ENCODE measurements at regions not wholly inside any gene's neighbourhood (a gene's known extent, or its start where the extent isn't known, plus 50 kb on each side); places are given as distances from the start of the nearest gene placed in this dataset.
A peak's percentile ranks its signal among the peaks of the same experiment; 100 is the strongest.
"Not testable (repeated sequence)": the region's sequence is repeated elsewhere in the genome, so short reads cannot be mapped to it uniquely, and the experiment has no call there.

DNA sequence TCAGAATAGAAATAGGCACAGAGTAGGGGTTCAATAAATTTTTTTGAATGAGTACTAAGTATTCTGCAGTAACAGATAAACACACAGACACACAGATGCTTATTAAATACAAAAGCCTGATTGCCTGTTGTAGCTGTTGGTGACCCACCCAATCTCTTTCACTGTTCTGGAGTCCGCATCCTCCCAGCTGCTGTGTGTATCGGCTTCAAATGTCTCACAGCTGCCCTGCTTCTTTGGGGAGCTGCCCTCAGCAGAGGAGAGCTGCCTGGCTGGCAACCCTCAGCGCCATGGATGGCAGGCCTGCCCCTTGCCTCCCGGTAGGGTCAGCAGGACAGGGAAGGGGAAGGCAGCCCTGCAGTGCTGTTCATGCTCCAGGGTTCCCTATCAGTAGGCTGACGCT, 50.5 kb upstream of the PRNP start:
- DNase-seq, result no peak

DNA sequence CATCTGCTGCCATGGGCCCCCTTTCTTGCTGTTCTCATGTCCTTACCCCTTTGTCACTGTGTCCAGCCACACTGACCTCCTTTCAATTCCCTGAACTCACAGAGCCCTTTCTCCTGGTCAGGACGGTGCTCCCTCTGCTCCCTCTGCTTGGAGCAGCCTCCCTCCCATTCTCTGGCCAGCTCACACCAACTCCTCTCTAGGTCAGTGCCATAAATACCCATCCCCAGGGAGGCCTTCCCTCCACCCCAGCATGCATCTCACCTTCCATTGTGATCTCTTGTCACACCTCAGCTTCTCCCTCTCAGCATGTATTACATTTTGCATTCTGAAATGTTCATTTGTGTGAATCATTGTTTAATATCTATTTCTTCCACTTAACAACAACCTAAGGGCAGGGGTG, 50.9 kb upstream of the PRNP start:
- no peak for DNase-seq

DNA sequence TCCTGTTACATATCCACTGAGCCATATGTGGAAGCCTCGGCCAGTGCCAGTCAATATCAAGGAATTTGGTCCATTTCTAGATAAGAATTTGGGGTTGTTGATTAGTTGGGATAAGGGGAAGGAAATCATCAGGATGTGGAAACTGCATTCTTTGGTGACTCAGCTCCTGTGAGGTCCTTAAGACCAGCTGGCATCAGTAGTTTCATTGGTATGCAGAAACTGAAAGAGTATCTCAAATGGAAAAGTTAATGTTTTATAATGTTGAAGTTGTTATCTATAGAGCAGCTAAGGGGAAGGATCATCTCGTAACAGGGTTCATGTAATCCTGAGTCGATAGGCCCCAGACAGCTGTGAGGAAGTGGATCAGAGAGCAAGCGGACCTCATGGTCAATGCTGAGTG, 52.5 kb upstream of the PRNP start:
- no peak for DNase-seq

DNA sequence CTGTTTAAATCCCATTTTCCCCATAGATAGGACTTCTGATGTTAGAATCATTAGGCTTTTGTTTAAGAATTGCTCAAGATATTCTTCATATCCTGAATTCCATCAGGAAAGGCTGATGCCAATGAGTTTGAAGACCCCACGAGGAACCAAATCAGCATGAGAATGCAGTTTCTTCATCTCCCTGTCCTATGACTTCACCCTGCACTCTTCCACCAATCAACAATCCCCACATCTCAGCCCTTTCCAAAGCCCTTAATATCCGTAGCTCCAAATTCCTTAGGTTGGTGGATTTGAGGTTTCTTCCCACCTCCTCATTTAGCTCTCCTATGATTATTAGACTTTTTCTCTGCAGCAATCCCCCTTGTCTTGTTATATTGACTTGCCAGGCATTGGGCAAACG, 52.9 kb upstream of the PRNP start:
- no peak for DNase-seq

DNA sequence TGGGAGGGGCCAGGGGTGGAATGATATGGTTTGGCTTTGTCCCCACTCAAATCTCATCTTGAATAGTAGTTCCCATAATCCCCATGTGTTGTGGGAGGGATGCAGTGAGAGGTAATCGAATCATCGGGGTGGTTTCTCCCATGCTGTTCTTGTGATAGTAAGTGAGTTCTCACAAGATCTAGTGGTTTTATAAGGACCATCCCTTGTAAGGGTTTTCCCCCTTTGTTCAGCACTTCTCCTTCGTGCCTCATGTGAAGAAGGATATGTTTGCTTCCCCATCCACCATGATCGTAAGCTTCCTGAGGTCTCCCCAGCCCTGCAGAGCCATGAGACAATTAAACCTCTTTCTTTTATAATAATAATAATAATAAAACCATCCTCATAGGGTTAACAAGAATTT, 53.4 kb upstream of the PRNP start:
- no peak for DNase-seq

DNA sequence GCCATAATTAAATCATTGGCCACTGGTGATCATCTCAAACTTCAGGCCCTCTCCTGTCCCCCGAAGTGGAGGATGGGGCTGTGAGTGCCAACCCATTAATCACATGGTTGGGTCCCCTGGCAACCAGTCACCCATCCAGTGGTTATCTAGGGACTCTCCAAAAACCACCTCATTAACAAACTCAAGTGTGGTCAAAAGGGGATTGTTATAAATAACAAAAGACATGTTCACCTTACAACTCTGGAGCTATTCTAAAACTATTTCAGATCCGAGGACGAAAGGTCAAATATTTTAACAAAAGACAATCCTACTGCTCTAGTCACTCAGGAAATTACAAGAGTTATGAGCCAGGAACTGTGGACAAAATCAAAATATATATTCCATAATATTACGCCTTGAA, 60.0 kb upstream of the PRNP start:
- DNase-seq, result no peak

DNA sequence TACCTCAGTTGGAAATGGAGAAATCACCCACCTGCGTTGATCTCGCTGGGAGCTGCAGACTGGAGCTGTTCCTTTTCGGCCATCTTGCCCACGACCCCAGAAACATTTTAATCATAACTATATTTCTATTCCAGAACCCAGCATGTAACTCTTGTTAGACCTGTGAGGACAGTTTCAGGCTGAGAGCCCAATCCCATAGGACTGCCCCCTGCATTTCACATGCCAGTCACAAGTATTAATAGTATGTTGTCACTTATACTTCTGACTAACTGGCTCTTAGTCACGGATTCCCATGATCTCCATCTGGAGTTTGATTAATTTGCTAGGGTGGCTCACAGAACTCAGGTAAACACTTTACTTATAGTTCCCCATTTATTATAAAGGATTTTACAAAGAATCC, 60.6 kb upstream of the PRNP start:
- DNase-seq, result no peak

DNA sequence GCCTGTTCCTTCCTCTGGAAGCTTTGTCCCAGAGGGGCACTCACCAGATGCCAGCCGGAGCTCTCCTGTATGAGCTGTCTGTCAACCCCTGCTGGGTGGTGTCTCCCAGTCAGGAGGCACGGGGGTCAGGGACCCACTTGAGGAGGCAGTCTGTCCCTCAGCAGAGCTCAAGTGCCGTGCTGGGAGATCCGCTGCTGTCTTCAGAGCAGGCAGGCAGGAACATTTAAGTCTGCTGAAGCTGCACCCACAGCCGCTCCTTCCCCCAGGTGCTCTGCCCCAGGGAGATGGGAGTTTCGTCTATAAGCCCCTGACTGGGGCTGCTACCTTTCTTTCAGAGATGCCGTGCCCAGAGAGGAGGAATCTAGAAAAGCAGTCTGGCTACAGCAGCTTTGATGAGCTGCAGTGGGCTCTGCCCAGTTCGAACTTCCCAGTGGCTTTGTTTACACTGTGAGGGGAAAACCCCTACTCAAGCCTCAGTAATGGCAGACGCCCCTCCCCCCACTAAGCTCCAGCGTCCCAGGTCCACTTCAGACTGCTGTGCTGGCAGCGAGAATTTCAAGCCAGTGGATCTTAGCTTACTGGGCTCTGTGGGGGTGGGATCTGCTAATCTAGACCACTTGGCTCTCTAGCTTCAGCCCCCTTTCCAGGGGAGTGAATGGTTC, 61.5 kb upstream of the PRNP start:
- not testable (repeated sequence) for DNase-seq

DNA sequence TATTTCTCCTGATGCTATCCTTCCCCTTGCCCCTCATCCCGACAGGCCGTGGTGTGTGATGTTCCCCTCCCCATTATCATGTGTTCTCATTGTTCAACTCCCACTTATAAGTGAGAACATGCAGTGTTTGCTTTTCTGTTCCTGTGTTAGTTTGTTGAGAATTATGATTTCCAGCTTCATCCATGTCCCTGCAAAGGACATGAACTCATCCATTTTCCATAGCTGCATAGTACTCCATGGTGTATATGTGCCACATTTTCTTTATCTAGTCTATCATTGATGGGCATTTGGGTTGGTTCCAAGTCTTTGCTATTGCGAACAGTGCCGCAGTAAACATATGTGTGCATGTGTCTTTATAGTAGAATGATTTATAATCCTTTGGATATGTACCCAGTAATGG, 67.1 kb upstream of the PRNP start:
- DNase-seq, result not testable (repeated sequence)

DNA sequence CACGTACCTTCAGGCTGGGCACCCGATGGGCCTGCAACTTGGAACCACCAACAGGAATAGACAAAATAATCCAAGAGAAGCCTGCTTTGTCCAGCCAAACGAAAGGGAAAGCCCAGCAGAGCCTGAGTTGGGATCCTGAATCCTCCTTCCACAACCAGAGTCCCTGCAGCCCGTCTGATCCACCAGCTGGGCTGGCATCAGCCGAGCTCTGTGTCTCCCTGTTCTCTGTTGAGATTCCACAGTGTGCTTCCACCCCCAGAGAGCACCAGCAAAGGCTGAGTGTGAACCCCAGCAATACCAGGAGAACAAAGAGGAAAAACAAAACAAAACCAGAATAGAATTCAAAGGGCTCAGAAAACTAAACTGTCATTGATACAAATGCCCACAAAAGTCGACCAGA, 68.8 kb upstream of the PRNP start:
- DNase-seq, result no peak

DNA sequence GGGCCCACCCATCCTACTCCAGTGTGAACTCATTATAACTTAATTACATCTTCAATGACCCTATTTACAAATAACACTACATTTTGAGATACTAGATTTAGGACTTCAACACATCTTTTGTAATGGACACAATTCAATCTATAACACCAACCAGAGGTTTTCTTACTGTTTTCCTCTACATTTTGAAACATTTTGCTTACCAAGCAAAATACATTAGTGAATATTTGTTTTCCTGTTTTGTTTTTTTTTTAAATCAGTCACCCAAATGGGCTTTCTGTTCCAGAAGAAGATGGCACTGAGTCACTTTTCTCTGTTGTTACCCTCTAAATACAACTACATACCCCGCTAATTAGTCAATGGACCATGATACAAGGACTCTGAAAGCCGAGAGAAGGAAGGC, 69.2 kb upstream of the PRNP start:
- DNase-seq, result no peak

DNA sequence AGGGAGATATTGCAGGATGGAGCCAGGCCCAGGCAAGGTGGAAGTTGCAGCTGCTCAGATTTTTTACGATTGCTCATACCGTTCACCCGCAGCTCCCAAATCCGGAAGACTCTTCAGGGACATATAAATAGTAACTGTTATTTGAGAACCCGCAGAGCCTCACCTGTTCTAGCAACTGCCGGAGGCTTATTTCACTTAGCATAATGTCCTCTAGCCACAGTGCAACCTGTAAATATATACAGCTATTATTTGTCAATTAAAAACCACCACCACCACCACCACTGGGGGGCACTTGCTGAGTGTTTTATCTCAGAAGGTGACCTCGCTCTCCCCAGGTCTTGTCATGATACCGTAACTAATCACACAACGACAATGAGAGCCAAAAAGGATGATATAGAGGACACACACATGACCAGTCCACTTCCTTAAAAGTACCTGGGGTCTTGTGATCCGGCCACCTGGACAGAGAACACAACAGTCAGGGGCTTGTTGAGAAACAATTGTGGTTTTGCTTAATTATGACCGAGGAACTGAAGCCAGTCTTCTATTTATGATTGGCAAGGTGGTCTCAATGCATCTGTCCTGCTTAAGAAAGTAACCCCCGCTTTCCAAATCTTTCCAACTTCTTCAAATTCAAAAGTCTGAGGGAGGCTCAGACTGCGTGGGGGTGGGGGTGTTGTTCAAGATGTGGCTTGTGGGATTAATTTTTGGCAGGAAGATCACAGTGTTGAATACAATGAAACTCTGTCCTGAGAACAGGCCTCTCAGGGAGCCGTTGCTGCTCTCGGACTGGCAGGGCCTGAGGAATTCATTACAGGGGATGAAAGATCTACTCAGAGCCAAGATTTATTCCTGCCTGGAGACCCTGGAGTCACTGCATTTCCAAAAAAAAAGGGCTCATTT, 72.3 kb upstream of the PRNP start:
- peak; percentile 71 to 80 for DNase-seq

DNA sequence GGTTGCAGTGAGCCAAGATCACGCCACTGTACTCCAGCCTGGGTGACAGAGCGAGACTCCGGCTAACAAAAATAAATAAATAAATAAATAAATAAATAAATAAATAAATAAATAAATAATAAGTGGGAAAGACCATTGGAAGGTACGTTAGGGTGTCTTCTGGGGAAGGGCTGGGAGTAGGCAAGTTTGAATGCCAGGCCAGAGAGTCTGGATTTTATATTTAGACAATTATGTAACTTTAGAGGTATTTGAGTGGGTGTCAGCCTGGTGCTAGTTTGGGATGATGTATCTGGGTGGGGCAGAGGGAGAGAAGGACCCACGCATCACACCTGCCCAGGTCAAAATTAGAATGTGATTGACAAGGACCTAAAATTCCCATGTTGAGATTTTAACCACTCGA, 73.1 kb upstream of the PRNP start:
- no peak for DNase-seq

DNA sequence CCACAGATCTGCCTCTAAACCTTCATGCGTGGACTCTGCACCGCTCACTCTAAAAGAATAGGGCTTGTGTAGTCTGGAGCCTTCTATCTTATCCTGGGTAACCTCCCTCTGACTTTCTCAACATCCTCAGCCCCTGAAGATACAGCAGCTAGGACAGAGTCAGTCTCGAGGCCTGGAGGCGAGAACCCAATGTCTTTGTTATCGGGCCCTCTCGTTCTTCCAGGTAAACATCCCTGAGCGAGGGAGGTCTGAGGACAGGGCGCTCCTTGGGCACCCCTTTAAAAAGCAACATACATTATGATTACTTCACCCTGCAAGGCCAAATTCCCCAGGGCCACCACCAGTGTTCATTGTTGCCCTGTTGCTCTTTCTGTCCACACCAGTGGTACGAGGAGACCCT, 75.4 kb upstream of the PRNP start:
- DNase-seq, result no peak

DNA sequence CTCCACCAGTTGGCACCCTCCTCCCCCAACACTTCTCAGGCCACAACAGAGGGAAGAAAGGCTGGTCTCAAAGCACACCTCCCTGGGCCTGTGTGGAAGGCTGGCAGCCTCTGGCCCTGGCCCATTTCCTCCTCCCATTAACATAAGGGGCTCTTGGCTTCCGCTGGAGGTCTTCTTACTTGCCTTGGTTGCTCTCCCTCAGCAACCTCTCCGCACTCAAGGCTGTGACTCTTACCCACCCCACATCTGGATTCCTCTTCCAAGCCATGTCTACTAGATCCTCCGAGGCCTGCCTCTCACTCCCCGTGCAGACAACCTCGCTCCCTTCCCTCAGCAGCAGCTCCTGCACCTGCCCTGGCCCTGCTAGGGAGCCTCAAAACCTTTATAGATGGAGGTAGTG, 76.7 kb upstream of the PRNP start:
- no peak for DNase-seq

DNA sequence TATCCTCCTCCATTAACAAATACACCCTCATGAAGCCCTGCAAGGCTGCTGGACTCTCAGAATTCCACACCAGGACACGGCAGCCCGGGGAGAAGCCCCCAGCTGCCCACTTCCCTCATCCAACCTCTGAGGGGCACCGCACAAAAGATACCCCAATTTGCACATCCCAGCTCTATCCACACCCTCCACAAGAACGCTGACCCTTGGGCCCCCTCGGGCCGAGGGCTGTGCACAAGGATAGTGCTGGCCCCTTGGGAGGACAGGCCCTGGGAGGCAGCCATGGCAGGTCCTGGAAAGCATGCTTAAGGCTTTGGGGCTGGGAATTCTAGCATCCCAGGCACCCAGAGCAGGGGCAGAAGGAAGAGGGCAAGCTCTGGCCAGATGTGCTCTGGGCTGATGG, 77.4 kb upstream of the PRNP start:
- no peak for DNase-seq

DNA sequence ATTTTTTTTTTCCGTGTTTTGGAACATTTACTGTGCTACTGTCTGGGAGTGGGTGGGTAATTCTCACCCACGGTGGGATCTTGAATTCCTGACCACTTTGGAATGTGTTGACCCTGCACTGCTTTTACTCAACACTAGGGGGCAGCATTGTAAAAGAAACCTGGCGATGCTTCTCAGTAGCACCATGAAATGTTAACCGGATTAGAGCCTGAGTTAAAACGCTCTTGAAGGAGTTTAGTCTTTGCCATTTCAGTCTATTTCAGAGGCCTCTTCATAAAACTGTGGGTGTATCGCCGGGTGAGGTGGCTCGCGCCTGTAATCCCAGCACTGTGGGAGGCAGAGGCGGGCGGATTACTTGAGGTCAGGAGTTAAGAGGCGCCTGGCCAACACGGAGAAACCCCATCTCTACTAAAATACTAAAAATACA, 79.0 kb upstream of the PRNP start:
- peak; percentile 61 to 77 for DNase-seq

DNA sequence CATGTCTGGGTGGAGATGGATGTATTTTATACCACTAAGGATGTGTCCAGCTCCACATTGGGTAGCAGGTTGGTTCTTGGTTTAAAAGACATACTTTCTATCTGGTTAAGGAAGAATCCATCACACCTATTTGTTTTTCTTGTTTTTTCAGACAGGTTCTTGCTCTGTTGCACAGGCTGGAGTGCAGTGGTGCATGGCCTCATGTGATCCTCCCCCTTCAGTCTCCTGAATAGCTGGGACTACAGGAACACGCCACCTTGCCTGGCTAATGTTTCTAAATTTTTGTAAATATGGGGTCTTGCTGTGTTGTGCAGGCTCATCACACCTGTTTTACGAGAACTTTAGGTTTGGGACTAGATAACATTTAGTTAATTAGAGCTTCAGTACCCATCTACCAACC, 80.2 kb upstream of the PRNP start:
- DNase-seq, result no peak

DNA sequence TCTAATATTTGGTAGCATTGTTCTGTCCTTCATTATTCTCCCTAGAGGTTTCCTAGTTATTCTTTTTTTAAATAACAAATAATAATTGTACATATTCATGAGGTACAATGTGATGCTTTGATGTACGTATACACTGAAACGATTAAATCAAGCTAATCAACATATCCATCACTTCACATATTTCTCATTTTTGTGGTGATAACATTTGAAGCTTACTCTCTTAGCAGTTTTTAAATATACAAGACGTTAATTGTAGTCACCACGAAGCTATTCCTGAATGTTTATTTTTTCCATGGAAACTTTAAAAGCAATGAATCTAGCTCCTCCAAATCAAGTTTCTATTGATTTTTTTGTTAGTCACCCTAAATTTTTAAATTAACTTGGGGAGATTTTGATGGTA, 81.1 kb upstream of the PRNP start:
- DNase-seq, result no peak

DNA sequence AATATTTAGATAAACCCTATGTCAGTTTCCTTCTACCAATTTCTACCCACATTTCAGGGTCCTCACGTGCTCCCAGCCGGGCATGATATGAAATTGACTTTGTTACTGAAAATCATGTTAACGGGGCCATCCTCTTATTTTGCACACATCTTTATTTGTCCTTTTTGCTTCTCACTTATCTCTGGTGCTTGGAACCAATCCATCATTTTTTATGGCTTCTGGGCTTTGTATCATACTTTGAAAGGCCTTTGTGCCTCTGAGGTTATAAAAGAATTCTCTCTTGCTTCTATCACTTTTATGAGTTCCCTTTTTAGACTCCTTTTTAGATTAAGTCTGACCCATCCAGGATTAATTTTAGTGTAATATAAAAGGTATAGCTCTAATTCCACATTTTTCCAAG, 81.7 kb upstream of the PRNP start:
- DNase-seq, result no peak

DNA sequence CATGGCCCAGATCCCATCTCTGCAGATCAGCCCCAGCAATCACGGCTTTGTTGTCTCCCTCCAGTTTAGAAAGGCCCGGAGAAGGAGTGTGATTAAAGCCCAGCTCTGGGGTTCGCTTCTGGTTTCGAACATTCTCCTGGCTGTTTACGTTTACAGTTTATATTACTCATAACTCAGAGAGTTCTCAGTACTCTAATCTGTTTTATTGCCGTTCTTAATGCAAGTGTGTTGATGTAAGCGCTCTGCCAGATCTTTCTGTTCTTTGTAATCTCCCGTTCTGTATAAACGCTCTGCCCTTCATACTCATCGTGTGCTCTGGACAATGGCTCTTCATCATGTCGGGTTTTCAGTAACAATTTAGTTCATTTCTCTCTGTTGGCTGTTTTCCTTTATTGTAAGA, 82.5 kb upstream of the PRNP start:
- no peak for DNase-seq

DNA sequence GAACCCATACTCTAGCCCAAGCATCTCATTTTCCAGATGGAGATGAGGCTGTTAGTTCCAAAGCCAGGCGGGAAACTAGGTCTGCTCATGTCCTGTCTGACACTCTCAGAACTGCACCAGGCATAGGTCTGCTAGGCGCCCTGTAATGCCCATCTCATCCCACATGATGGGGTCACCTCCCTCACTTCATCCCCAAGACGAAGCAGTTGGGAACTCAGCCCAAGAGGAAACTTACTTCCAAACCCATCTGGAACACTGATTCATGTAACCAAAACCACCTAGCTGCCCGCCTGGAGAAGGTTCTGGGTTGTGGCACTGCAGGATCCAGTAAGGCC, 84.0 kb upstream of the PRNP start:
- DNase-seq, result no peak

DNA sequence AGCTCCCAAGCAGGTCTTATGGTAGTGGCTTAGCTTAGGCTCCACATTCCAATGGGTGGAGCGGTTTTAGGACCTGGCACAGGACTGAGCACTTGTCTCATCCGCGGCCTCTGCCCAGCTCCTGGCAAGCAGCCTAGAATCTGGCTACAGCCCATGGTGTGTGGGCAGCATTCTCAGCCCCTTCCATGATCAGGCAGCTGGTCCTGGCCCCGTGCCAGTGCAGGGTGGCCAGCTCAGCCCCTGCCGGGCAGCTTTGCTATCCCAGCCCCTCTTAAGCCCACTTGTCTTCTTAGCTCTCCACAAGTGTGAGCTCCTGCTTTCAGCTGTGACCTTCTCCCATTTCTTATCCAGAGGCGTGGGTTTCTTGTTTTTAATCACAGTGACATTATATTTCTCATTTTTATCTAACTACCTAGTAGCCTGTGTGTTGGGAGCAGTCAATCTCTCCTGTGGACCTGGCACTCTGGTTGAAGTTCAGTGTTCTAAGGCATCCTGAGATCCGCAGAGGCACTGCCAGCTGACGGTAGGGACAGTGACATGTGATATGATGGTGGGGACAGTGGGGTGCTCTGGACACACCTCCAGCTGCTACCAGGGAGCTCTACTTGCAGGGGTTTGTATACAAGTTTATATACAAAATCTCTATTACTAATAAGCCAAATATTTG, 84.5 kb upstream of the PRNP start:
- no peak for DNase-seq

DNA sequence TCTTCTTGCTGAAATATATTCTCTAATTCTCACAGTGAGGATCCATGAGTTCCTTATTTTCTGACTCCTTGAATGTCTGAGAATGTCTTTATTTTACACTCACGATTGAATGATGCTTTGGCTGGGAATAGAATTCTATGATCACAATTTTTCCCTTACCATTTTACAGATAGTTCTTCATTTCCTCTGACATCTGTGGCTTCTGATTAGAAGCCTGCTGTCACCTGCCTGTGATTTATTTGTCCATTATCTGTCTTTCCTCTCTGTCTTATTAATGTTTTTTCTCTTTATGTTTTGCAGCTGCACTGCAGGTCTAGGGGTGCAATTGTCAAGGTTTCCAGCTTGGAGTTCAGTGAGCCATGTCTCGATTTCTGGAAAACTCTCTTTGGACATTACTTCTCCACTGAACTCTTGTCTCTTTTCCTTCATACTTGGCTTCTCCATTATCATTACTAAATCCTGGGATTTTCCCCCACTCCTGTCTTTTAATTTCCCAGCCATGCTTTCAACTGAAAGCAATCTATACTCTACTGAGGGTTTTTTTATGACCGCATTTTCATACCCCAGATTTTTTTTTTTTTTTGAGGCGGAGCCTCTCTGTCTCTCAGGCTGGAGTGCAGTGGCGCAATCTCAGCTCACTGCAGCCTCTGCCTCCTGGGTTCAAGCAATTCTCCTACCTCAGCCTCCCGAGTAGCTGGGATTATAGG, 85.8 kb upstream of the PRNP start:
- no peak for DNase-seq
